Embryonic facial prominence (tissue), 1 donor: ENCODE measurements at regions not wholly inside any gene's neighbourhood (a gene's known extent, or its start where the extent isn't known, plus 50 kb on each side); places are given as distances from the start of the nearest gene placed in this dataset.

Experiments
- DNase-seq: peaks from one replicate; pipeline ENCODE4 v3.0.0-alpha.2; 2016; ENCODE audit errors: extremely low spot score

DNA sequence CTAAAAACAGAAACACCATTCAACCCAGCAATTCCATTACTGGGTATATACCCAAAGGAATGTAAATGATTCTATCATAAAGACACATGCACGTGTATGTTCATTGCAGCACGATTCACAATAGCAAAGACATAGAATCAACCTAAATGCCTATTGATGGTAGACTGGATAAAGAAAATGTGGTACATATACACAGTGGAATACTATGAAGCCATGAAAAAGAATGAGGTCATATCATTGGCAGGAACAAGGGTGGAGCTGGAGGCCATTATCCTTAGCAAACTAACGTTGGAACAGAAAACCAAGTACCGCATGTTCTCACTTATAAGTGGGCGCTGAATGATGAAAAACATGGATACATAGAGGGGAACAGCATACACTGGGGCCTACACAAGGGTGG, 77.2 kb upstream of the MYOCD start:
- DNase-seq: no peak

DNA sequence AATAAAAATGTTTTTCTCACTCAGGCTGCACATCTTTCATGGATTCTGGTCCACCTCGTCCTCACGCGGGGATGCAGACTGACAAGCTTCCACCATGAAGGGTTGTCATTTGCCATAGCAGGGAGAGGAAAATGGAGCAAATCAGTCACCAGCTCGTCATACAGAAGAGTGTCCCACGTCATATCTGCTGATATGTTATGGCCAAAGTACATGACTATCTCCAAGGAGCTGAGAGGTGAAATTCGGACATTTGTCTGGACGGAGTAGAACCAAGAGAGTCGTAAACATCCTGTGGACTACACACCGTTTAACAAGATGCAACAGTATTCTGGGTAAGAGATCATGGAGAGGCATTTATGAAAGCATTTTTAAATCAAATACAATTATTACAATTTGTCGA, 75.3 kb upstream of the MYOCD start:
- no peak for DNase-seq

DNA sequence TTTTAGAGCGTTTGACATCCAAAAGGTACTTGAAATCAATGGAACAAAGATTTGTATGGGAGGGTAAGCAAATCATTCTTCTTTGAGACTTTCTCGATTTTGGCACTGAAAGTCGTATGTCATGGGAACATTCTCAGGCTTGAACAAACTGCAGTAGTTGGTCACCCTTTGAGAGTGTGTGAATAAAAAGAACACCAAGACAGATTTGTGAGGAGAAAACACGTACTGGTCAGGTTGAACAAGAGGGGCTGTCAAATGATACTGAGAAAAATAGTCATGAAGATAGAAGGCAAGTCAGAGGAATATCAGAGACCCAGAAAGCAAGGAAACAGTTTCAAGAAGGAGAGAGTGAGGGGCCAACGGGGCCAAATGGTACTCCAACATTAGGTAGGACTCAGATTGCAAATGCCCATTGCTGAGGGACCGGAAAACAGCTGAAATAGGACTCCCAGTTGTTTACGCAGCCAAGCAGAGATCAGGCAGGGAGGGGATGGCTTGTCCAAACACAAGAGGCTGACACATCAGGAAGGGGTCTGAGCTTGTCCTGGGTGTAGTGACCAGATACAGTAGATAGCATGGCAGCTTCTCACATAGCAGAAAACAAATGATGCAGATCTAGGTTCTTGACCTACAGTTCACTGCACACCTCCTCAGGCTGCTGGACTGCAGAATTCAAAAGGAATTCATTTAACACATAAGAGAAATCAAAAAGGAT, 74.5 kb upstream of the MYOCD start:
- no peak for DNase-seq

DNA sequence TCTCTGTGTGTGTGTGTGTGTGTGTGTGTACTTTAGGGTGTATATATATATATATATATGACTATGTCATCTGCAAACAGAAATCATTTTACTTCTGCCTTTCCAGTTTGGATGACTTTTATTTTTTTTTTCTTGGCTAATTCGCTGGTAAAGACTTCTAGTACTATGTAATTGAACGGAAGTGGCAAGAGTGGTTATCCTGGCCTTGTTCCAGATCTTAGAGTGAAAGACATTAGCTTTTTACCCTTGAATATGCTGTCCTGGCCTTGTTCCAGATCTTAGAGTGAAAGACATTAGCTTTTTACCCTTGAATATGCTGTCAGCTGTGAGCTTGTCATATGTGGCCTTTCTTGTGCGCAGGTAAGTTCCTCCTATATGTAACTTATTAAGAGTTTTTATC, 72.7 kb upstream of the MYOCD start:
- no peak for DNase-seq

DNA sequence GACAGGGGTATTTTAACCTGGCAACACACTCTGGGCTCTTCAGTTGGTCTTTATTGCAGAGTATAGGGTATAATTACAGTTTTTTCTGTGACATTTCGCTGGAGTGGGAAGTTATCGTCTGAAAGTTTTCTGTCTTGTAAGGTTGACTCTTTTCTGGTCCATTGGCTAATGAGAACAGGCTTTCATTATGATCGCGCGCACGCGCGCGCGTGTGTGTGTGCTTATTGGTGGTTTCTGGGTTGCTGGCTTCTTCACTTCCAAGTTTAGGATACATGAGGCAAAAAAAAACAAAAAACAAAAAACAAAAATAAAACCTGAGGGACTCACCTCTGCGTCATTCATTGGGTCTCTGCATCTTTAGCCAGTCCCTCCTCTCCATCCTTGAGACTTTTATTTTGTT, 68.7 kb upstream of the MYOCD start:
- DNase-seq: no peak

DNA sequence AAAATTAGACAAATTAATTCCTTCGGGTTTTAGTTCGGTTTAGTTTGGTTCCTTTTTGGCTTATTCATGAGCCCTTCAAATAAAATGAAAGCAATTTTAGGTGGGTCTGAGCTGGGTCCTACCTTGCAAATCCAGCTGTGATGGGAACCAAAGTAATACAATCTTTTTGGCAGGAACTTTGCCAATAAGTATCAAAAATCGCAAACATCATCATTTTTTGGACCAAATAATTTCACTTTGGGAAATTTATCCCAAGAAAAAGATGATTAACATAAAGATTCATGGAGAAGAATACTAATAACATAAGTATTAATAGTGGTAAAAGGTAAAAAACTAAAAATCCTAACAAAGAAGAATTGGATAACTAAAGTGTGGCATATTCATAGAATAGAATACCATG, 67.8 kb upstream of the MYOCD start:
- no peak for DNase-seq

DNA sequence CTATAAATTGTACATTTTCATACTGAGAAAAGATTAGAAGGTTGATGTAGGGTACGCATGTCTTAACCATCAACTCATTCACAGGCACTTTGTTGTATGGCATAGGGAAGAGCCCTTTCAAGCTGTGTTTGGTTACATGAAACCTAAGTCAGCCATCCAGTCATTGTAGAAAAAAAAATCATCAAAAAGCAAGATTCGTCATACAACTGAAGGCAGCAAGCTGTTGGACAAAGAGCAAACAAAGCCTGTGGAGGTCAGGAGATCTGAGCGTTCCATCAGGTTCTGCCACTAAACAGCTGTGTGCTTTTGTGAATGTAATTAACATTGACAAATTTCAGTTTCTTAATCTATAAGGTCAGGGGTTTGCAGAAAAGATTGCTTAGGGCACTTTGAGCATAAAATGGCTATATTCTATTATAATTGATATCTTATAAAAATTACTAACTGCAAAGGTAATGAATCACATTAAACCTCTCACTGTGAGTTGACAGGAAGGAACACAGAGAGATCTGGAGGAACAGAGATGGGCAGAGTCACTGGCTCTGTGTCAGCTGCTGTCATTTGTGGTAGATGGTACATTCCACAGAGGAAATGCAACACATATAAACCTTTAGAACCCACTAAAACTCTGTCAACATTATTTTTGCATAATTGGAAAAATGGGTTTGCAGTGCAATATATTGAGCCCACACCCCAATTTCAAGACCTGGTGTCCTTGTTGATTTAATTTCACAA, 66.3 kb upstream of the MYOCD start:
- DNase-seq: no peak

DNA sequence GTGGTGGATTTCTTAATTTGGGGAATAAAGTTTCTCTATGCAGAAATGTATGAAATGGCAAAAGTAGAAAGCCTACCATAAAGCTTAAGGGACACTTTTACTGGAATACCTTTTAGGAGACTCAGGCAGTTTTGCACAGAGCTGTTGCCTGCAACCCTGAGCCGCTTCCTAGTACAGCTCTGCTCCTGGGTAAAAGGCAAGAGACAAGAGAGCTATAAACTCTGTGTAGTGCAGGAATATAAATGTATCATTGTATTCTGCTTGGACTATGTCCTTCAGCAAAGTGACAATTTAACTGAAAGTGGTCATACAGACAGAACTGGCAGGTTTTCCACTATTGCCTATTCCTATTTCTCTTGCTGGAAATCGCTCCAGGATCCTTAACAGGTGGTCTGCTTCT, 65.3 kb upstream of the MYOCD start:
- no peak for DNase-seq

DNA sequence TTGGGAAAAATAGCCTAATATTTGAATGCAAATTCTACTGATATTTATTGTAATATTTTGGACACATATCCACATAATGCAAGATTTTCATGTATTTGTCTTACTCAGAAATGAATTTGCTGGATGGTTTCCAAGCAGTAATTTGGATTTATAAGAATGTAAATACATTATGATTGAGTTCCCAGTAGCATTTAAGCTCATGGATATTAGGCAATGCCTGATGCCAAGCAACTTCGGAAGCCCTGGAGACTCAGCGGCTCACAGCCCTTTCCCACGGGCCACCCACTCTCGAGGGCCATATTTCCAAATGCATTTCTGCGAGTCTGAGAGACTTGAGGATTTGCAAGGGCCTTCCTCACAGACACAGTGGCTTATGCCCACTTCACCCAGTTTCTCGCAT, 62.1 kb upstream of the MYOCD start:
- DNase-seq: no peak

DNA sequence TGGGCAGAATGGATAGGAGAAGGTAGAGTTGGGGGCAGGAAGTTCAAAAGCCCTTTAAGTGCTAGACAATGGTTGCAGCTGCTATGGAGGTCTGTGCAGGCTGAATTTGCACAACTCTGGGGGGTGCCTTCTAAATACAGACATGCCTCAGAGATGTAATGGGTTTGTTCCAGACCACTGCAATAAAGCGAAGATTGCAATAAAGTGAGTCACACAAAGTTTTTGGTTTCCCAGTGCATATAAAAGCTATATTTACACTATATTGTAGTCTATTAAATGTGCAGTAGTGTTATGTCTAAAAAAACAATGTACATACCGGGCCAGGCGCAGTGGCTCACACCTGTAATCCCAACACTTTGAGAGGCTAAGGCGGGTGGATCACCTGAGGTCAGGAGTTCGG, 60.5 kb upstream of the MYOCD start:
- DNase-seq: no peak

DNA sequence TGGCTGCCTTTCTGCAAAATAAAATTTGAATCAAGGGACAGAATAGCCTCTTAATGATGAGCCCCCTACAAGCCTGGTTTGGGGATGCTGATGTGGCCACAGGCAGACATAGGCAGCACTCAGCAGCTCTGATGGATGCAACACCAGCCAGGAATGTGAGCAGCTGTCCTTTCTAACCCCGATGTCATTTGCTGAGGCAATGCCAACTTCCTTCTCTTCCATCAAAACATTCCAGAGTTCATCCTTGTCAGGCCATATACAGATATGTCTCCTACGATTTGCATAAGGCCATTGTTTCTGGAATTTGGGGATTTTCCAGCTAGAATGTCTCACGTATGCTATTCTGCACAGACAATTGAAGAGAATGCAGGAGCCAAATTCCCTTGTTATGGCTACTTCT, 52.1 kb upstream of the MYOCD start:
- no peak for DNase-seq
